BE2C (cell line): ENCODE measurements at regions not wholly inside any gene's neighbourhood (a gene's known extent, or its start where the extent isn't known, plus 50 kb on each side); places are given as distances from the start of the nearest gene placed in this dataset.

Experiments
- DNase-seq: peaks from one replicate; pipeline ENCODE4 v3.0.0-alpha.2; 2020
- H3K27me3 ChIP-seq: fragments of 250-450 bp; sonication (Bioruptor Pico); 2 replicates; pipeline ENCODE4 v1.5.1; 2020; ENCODE audit warnings: mild to moderate bottlenecking
- H3K36me3 ChIP-seq: fragments of 250-450 bp; sonication (Bioruptor Pico); 2 replicates; pipeline ENCODE4 v1.5.1; 2020; ENCODE audit warnings: mild to moderate bottlenecking
- H3K4me1 ChIP-seq: fragments of 250-450 bp; sonication (Bioruptor Pico); 2 replicates; pipeline ENCODE4 v1.5.1; 2020
- H3K4me3 ChIP-seq: 2 replicates; pipeline ENCODE4 v1.5.1; 2011; ENCODE audit warnings: low read depth, low read length
- H3K9me3 ChIP-seq: fragments of 250-450 bp; sonication (Bioruptor Pico); 2 replicates; pipeline ENCODE4 v1.5.1; 2020
- TF ChIP-seq, protein P1 (sequence below): IDR thresholded peaks from 2 replicates; pipeline ENCODE4 v1.5.1; 2012; ENCODE audit warnings: mild to moderate bottlenecking, low read depth, low read length

- peaks cover 28% of the 10 kb centered on the region for H3K4me1 ChIP-seq
- TF ChIP-seq, protein P1, sequence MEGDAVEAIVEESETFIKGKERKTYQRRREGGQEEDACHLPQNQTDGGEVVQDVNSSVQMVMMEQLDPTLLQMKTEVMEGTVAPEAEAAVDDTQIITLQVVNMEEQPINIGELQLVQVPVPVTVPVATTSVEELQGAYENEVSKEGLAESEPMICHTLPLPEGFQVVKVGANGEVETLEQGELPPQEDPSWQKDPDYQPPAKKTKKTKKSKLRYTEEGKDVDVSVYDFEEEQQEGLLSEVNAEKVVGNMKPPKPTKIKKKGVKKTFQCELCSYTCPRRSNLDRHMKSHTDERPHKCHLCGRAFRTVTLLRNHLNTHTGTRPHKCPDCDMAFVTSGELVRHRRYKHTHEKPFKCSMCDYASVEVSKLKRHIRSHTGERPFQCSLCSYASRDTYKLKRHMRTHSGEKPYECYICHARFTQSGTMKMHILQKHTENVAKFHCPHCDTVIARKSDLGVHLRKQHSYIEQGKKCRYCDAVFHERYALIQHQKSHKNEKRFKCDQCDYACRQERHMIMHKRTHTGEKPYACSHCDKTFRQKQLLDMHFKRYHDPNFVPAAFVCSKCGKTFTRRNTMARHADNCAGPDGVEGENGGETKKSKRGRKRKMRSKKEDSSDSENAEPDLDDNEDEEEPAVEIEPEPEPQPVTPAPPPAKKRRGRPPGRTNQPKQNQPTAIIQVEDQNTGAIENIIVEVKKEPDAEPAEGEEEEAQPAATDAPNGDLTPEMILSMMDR: no peak
Measured at GRCh38 chr7:136698977-136699376, 169.5 kb upstream of the CHRM2 start.

DNA sequence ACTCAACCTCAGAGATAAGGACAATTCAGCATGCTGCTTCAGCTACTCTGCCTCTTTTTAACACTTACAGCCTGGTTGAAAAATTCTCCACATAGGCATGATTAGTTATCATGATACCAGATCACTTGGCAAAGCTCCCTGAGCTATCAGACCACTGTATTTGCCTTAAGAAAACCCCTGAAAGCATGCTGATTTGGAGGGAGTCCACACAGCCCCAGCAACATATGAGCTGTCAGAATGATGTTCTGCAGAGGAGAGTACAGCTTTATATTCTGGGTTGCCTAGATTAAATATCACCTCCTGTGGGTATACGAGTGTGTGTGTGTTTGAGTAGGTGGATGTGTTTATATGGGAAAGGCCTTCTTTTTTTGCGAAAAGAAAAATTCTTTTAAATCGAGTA is 170.2 kb upstream of the CHRM2 start:
- peak; percentile 71 for DNase-seq
- H3K4me1 ChIP-seq: peaks cover 32% of the 10 kb centered on the region
- TF ChIP-seq, protein P1: 0 out of 2 replicates have a peak, but pooled peaks have one; percentile 11

More at GRCh38 chr7:136698977-136699376, 169.5 kb upstream of the CHRM2 start:
- no peaks in the 10 kb centered on the region for H3K27me3 ChIP-seq
- no peaks in the 10 kb centered on the region for H3K36me3 ChIP-seq
- H3K9me3 ChIP-seq: no peaks in the 10 kb centered on the region
- no peak for DNase-seq
- no peak overlapping the region for H3K4me3 ChIP-seq

DNA sequence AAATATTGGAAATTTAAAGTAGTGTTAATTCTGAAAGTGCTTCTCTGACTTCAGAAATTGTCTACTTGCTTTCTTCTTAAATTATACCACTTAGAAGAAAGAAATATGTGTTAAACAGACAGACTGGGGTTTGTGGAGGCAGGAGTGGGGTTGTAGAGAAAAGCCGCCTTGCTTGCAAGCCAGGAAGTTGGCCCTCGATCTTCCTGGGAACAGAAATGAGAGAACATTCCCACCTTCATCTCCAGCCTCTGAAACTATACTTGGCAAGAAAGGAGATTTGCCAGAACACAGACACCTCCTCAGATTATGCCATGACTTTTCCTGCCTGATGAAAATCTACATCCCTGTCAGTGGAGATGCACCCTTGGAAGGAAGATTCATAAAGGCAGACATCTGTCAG is 171.2 kb upstream of the CHRM2 start:
- TF ChIP-seq, protein P1: no peak
- no peak for DNase-seq
- Histone ChIP-seq H3K27me3 (no peaks in the 10 kb centered on the region), H3K36me3 (no peaks in the 10 kb centered on the region), H3K4me1 (peaks cover 39% of the 10 kb centered on the region), H3K9me3 (no peaks in the 10 kb centered on the region), H3K4me3 (no peak overlapping the region)

More for the DNA sequence above, 170.2 kb upstream of the CHRM2 start:
- no peaks in the 10 kb centered on the region for H3K9me3 ChIP-seq
- H3K4me3 ChIP-seq: no peak overlapping the region
- H3K27me3 ChIP-seq: no peaks in the 10 kb centered on the region
- no peaks in the 10 kb centered on the region for H3K36me3 ChIP-seq

DNA sequence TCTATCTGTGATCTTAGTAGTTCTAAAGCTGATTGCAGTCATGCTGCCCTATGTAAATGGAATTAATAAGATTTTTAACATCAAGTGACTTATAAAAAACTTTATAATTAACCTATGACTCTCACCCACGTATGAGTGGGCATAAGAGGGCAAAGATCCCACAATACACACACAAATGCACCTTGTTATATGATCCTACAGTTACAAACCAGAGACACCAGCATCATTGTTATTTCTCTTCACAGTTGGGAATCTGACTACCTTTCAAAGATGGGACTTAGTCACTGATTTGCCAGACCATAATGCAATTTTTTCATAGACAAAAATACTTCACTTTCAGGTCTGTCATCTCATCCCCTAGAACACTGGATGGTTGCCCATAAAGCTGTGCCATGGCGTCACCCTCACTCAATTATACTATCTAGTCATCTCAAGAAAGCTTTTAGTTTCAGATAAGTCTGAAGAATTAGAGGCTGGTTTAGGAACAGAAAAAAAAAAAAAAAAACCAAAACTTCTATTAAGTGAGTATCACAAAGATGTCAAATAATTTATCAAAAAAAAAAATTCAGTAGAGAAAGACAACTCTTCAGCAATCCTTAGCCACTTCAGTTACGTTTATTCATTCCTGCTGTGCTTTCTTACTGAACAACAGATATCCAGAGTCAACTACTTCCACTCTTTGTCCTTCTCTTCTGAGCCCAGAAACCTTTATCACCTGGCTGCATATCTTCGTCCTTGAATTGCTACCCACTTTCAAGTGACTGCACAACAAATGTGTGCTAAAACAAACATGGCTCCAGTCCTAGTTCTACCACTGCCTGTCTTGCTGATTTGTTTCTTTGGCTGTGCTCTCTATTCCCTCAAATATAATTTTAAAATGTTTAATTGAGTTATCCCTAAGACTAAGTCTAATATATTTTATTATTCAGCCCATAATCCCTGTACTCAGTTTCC is 175.0 kb upstream of the CHRM2 start:
- peaks cover 37% of the 10 kb centered on the region for H3K4me1 ChIP-seq

GRCh38 chr7:136692221-136692620 is 176.2 kb upstream of the CHRM2 start:
- H3K27me3 ChIP-seq: no peaks in the 10 kb centered on the region
- peaks cover 27% of the 10 kb centered on the region for H3K4me1 ChIP-seq
- peak; percentile 47 for DNase-seq
- no peak overlapping the region for H3K4me3 ChIP-seq
- TF ChIP-seq, protein P1: no peak
- H3K36me3 ChIP-seq: no peaks in the 10 kb centered on the region
- H3K9me3 ChIP-seq: no peaks in the 10 kb centered on the region

More for the DNA sequence above, 175.0 kb upstream of the CHRM2 start:
- H3K36me3 ChIP-seq: no peaks in the 10 kb centered on the region
- no peaks in the 10 kb centered on the region for H3K27me3 ChIP-seq
- TF ChIP-seq, protein P1: no peak
- peak; percentile 59 for DNase-seq
- H3K4me3 ChIP-seq: no peak overlapping the region
- no peaks in the 10 kb centered on the region for H3K9me3 ChIP-seq

DNA sequence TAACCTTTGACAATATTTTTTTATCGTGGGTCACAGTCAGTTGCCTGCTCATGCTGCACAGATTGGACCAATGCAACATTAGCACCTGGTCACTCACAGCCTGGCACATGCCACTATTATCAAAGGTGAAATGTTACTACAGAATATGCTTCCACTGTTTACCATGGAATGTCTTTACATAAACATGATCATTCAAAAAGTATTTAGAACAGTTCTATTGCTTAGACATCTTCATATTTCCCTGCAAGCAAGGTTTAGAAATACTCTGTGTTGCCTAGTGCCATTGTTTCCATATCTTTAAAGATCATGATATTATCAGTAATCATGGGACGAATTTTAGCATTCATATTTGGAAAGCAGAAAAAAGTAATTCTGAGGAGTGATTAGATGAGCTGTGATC is 179.9 kb upstream of the CHRM2 start:
- no peak for DNase-seq
- H3K36me3 ChIP-seq: no peaks in the 10 kb centered on the region
- TF ChIP-seq, protein P1: no peak
- no peak overlapping the region for H3K4me3 ChIP-seq
- H3K27me3 ChIP-seq: no peaks in the 10 kb centered on the region
- peaks cover 24% of the 10 kb centered on the region for H3K4me1 ChIP-seq
- no peaks in the 10 kb centered on the region for H3K9me3 ChIP-seq
